Stimulated activated naive CD4-positive, alpha-beta T cell (primary cell): ENCODE measurements at regions not wholly inside any gene's neighbourhood (a gene's known extent, or its start where the extent isn't known, plus 50 kb on each side); places are given as distances from the start of the nearest gene placed in this dataset.

Experiments used
- DNase-seq, 6 experiments: peaks; one replicate each; lab custom pipeline; 2025; lab: John Stamatoyannopoulos, UW

DNA sequence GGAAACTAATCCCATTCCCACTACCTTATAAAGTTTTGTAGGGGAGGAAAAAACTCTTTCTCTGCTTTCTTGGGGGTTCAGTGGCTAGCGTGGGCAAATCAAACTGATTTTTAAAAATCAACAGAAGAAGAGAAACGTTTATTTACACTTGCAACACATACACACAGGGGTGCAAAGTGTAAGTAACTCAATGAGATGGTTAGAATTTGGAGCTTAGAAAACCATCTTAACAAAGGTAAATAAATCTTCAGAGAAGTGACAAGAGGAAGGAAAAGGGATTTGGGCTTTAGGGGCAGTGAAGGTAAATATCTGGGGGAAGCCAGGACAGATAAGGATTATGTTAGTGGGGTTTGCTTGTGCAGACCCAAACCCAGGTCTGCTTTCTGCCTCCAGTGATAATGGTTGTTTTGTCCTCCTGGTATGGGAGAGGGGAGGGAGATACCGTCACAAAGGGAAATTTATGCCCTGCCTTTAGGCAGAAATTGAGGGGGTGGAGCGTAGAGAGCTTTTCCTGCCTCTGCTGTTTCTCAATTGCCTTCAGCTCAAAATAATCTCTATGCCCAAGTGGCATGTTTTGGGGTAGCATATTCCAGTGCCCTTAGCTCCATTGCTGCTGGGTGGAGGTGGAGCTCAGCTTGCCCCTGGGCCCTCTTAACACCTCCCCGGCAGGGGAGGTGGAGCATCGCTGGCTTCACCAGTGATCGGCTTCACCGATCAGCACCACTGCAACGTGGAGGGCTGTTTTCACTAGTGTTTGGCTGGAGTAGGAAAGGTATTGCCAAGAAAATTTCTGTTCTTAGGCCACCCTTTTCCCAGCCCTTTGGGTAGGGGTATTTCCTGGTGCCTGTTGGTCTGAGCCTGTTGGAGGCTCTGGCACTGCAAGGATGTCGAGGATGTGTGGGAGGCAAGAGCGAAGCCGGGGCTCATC is 92.2 kb downstream of the TEX51 start:
- no peak for DNase-seq

DNA sequence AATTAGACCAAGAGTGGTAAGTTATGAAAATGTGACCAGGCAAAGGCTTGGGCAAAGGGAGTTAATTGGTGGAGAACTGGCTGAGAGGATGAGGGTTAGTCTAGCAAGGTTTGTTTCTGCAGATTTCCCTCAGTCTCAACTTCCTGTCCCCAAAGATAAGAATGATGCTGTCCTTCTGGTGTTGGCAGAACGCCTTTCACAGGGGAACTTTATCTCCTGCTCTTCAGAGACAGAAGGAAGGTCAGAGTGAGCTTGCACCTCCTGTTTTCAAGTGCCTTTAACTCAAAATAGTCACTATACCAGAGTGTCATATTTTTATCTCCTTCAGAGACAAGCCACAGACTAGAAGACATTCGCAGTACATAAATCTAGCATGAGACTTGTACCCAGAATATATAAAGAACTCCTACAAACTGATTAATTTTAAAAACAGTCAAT is 95.7 kb downstream of the TEX51 start:
- DNase-seq: no peak

DNA sequence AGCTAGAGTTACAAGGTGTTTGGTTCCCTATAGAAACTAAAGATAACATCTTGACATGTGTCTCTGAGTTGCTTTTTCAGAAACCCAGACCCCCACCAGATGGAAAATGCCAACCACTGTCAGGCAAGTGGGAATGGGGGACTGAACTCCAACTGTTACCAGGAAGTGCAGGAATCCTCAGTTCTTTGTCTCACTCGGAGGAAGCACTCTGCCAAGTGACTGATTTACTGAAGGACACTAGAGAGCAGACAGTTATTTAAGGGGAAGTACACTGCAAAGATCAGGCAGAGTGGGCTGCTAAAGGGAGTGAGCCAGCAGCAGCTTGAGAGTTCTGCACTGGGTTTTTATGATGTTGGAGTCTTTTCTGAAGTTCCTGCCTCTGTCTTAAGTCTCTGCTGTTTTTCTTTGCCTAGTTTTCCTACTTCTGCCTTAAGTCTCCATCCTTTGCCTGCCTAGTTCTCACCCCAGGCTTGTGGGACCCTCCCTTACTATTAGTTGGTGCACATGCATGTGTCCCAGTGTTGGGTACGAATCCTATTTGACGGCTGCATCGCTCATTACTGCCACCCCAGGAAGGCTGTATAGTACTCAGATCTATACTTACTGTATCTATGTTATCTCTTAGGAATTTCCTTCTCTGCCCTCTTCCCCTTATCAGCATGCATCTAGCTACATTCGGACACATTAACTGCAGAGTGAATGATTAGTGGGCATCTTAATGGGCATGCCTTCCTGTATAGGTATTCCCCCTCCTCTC is 97.1 kb downstream of the TEX51 start:
- no peak for DNase-seq

DNA sequence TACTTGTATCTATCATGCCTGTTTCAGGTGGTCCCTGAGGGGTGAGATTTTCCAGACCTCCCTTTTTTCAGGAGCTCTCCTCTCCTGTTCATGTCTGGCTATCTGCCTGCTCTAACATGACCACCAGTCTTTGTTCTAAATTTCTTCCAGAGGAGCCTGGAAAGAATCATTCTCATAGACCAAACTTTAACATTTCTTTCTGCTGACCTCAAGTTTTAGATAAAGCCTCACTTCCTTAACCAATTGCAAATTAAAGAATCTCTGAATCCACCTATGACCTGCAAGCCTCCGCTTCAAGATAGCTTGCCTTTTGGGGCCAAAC is 97.6 kb downstream of the TEX51 start:
- DNase-seq: no peak
